Heart left ventricle (tissue), 13 donors: ENCODE measurements at regions not wholly inside any gene's neighbourhood (a gene's known extent, or its start where the extent isn't known, plus 50 kb on each side); places are given as distances from the start of the nearest gene placed in this dataset.

ENCODE experiments used
- POLR2A ChIP-seq, 2 donors: fragments of 450-650 bp; IDR thresholded peaks; one replicate each; pipeline ENCODE4 v1.6.1; 2017; ENCODE audit warnings: antibody characterized with exemption in 2 of 2, mild to moderate bottlenecking in 2 of 2, moderate library complexity in 2 of 2
- TF ChIP-seq, protein P1 (sequence below), 12 donors: fragments of 200-600 bp; sonication (generic) in 4 of 12; IDR thresholded peaks; one replicate each; pipeline versions ENCODE4 v1.5.0 to v1.8.0; 2018 to 2022; ENCODE audit warnings: antibody characterized with exemption in 12 of 12, mild to moderate bottlenecking in 5 of 12
- donor health status: ischemic (EF 13 %, LVEDD 7.1; RV severe dilation, severe dysfunction).
- donor health status: DM: no; HTN: yes; CAD: no.
- donor health status: DM: no; HTN: no; CAD: no.
- donor health status: ischemic (EF 25% LVEDD 6.9; RV normal size, moderate dysfunction).
- donor health status: ischemic (EF 25% LVEDD 5.7; RV mildly dilated, moderate dysfunction).
- donor health status: ischemic (EF 35%, LVEDD 5.7; RV mildly dilated, moderate dysfunction).
- donor health status: nonischemic (EF 11% LVEDD 7.7; RV severe dilation, severe dysfunction).
- donor health status: DM: yes; HTN: yes; CAD: no.
- donor health status: PGD.
- donor health status: ischemic (EF 29% LVEDD 5.4; RV normal size, mild dysfunction).
- donor health status: nonischemic (EF 23%, LVEDD 6.1; RV moderate dilation, normal function).

DNA sequence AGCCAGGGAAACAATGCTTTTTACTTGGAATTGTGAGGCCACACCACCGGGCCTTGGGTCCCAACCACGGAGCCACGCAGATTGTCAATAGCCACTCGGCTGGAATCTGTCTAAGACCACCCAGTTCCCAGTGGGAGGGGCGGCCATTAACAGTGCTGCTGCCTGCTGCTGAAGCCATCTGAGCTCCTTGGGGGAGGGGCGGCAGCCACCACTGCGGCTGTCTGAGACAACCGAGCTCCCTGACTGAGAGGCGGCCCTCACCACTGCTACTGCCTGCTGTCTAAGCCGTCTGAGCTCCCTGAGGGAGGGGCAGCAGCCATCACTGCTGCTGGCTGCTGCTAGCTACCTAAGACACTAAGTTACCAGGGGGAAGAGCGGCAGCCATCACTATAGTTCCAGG lies 64.3 kb downstream of the DMRTA2 start:
- TF ChIP-seq, protein P1, sequence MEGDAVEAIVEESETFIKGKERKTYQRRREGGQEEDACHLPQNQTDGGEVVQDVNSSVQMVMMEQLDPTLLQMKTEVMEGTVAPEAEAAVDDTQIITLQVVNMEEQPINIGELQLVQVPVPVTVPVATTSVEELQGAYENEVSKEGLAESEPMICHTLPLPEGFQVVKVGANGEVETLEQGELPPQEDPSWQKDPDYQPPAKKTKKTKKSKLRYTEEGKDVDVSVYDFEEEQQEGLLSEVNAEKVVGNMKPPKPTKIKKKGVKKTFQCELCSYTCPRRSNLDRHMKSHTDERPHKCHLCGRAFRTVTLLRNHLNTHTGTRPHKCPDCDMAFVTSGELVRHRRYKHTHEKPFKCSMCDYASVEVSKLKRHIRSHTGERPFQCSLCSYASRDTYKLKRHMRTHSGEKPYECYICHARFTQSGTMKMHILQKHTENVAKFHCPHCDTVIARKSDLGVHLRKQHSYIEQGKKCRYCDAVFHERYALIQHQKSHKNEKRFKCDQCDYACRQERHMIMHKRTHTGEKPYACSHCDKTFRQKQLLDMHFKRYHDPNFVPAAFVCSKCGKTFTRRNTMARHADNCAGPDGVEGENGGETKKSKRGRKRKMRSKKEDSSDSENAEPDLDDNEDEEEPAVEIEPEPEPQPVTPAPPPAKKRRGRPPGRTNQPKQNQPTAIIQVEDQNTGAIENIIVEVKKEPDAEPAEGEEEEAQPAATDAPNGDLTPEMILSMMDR (IDR thresholded peaks at IDR 0.05): no peak
- no peak for TF ChIP-seq POLR2A (IDR thresholded peaks at IDR 0.05)
